Neural crest cell (in vitro differentiated cells): ENCODE measurements at regions not wholly inside any gene's neighbourhood (a gene's known extent, or its start where the extent isn't known, plus 50 kb on each side); places are given as distances from the start of the nearest gene placed in this dataset.

Experiments
- DNase-seq: peaks from one replicate; pipeline ENCODE4 v3.0.0; 2021; ENCODE audit warnings: low read depth, mixed read lengths, low spot score
- H3K27ac Mint-ChIP-seq: one replicate; pipeline ENCODE4 v1.8.0; 2021; ENCODE audit warnings: mild to moderate bottlenecking, mixed read lengths; ENCODE audit not compliant: unreplicated experiment
- H3K27me3 Mint-ChIP-seq: 2 replicates; pipeline ENCODE4 v1.8.0; 2021; ENCODE audit warnings: low read depth, mild to moderate bottlenecking, mixed read lengths
- H3K36me3 Mint-ChIP-seq: 2 replicates; pipeline ENCODE4 v1.8.0; 2021; ENCODE audit warnings: low read depth, mild to moderate bottlenecking, mixed read lengths
- H3K4me1 Mint-ChIP-seq: 2 replicates; pipeline ENCODE4 v1.8.0; 2021; ENCODE audit warnings: mixed read lengths
- H3K4me3 Mint-ChIP-seq: one replicate; pipeline ENCODE4 v1.8.0; 2021; ENCODE audit warnings: mild to moderate bottlenecking, mixed read lengths
- H3K9me3 Mint-ChIP-seq: 2 replicates; pipeline ENCODE4 v1.8.0; 2021; ENCODE audit warnings: mixed read lengths
- CTCF ChIP-seq: fragments of 200-600 bp; sonication (generic); conservative IDR thresholded peaks from 2 replicates; pipeline ENCODE4 v1.5.0; 2021; ENCODE audit warnings: antibody characterized with exemption, mild to moderate bottlenecking

- H3K27ac Mint-ChIP-seq: no peak overlapping the region
- H3K4me3 Mint-ChIP-seq: no peak overlapping the region
- H3K36me3 Mint-ChIP-seq: peaks cover 3% of the 10 kb centered on the region
- no peak for TF ChIP-seq CTCF
- H3K27me3 Mint-ChIP-seq: peaks cover 51% of the 10 kb centered on the region
- DNase-seq: no peak
- peaks cover 3% of the 10 kb centered on the region for H3K9me3 Mint-ChIP-seq
- H3K4me1 Mint-ChIP-seq: no peaks in the 10 kb centered on the region
Measured at GRCh38 chr16:82328881-82329469, 159.0 kb upstream of the MPHOSPH6 start.

- no peak overlapping the region for H3K27ac Mint-ChIP-seq
- H3K36me3 Mint-ChIP-seq: peaks cover 7% of the 10 kb centered on the region
- peaks cover 28% of the 10 kb centered on the region for H3K27me3 Mint-ChIP-seq
- TF ChIP-seq CTCF: no peak
- H3K4me1 Mint-ChIP-seq: no peaks in the 10 kb centered on the region
- H3K9me3 Mint-ChIP-seq: peaks cover 8% of the 10 kb centered on the region
- no peak for DNase-seq
- H3K4me3 Mint-ChIP-seq: no peak overlapping the region
Measured at GRCh38 chr16:82323171-82323570, 153.1 kb upstream of the MPHOSPH6 start.

- no peaks in the 10 kb centered on the region for H3K4me1 Mint-ChIP-seq
- H3K27ac Mint-ChIP-seq: no peak overlapping the region
- DNase-seq: no peak
Measured at GRCh38 chr16:82322177-82322576, 152.2 kb upstream of the MPHOSPH6 start.

GRCh38 chr16:82319038-82319437 is 149.0 kb upstream of the MPHOSPH6 start:
- H3K27ac Mint-ChIP-seq: no peak overlapping the region

More at GRCh38 chr16:82322177-82322576, 152.2 kb upstream of the MPHOSPH6 start:
- TF ChIP-seq CTCF: no peak
- Mint-ChIP-seq H3K36me3 (peaks cover 7% of the 10 kb centered on the region), H3K9me3 (peaks cover 8% of the 10 kb centered on the region), H3K27me3 (peaks cover 19% of the 10 kb centered on the region), H3K4me3 (no peak overlapping the region)

GRCh38 chr16:82317411-82318167 is 147.6 kb upstream of the MPHOSPH6 start:
- H3K4me1 Mint-ChIP-seq: no peaks in the 10 kb centered on the region
- H3K36me3 Mint-ChIP-seq: no peaks in the 10 kb centered on the region
- H3K9me3 Mint-ChIP-seq: no peaks in the 10 kb centered on the region

More at GRCh38 chr16:82319038-82319437, 149.0 kb upstream of the MPHOSPH6 start:
- peaks cover 5% of the 10 kb centered on the region for H3K9me3 Mint-ChIP-seq
- no peak for TF ChIP-seq CTCF
- peaks cover 4% of the 10 kb centered on the region for H3K36me3 Mint-ChIP-seq
- H3K4me1 Mint-ChIP-seq: no peaks in the 10 kb centered on the region
- DNase-seq: no peak
- H3K27me3 Mint-ChIP-seq: peaks cover 10% of the 10 kb centered on the region
- H3K4me3 Mint-ChIP-seq: no peak overlapping the region

More at GRCh38 chr16:82317411-82318167, 147.6 kb upstream of the MPHOSPH6 start:
- H3K27me3 Mint-ChIP-seq: peaks cover 10% of the 10 kb centered on the region
- no peak for DNase-seq
- no peak overlapping the region for H3K4me3 Mint-ChIP-seq
- no peak for TF ChIP-seq CTCF
- no peak overlapping the region for H3K27ac Mint-ChIP-seq
